ENCODE measurements at regions not wholly inside any gene's neighbourhood (a gene's known extent, or its start where the extent isn't known, plus 50 kb on each side); places are given as distances from the start of the nearest gene placed in this dataset.

- TF ChIP-seq CTCF (conservative IDR thresholded peaks at IDR 0.05; ENCODE audit: low read depth, low read length) (no peak), RAD21 (IDR thresholded peaks at IDR 0.05; ENCODE audit: low read length) (no peak), USF2 (IDR thresholded peaks at IDR 0.05; ENCODE audit: low read depth, low read length) (no peak), POLR2A (IDR thresholded peaks at IDR 0.05; ENCODE audit: low read depth, low read length) (no peak), SMC3 (IDR thresholded peaks at IDR 0.05; ENCODE audit: low read depth, low read length) (no peak), BHLHE40 (IDR thresholded peaks at IDR 0.05; ENCODE audit: low read depth, low read length) (no peak), CEBPB (IDR thresholded peaks at IDR 0.05; ENCODE audit: low read depth, low read length) (no peak)
Measured at GRCh38 chr11:80451105-80451504, 1010.3 kb upstream of the TENM4 start.
